Rectal smooth muscle tissue (tissue), 1 donor: ENCODE measurements at regions not wholly inside any gene's neighbourhood (a gene's known extent, or its start where the extent isn't known, plus 50 kb on each side); places are given as distances from the start of the nearest gene placed in this dataset.

Source experiments
- H3K27ac ChIP-seq: one replicate; pipeline ENCODE4 v1.7.0; 2013; ENCODE audit warnings: low read depth, low read length, inconsistent platforms
- H3K27me3 ChIP-seq: one replicate; pipeline ENCODE4 v1.7.0; 2013; ENCODE audit warnings: low read length; ENCODE audit not compliant: control insufficient read depth, insufficient read depth
- H3K36me3 ChIP-seq: one replicate; pipeline ENCODE4 v1.7.0; 2013; ENCODE audit warnings: low read length; ENCODE audit not compliant: control insufficient read depth, insufficient read depth
- H3K4me1 ChIP-seq: one replicate; pipeline ENCODE4 v1.7.0; 2013; ENCODE audit warnings: low read length; ENCODE audit not compliant: control insufficient read depth, insufficient read depth
- H3K4me3 ChIP-seq: one replicate; pipeline ENCODE4 v1.7.0; 2013; ENCODE audit warnings: low read length
- H3K9ac ChIP-seq: one replicate; pipeline ENCODE4 v1.7.0; 2013; ENCODE audit warnings: low read length

GRCh38 chr10:44853796-44854195 is 57.3 kb upstream of the TMEM72 start:
- no peak overlapping the region for H3K27ac ChIP-seq

GRCh38 chr10:44854693-44855350 is 56.3 kb upstream of the TMEM72 start:
- H3K27ac ChIP-seq = no peak overlapping the region
- H3K9ac ChIP-seq = no peak overlapping the region
- no peak overlapping the region for H3K4me3 ChIP-seq
- H3K4me1 ChIP-seq = no peaks in the 10 kb centered on the region
- H3K36me3 ChIP-seq = no peaks in the 10 kb centered on the region
- no peaks in the 10 kb centered on the region for H3K27me3 ChIP-seq

More at GRCh38 chr10:44853796-44854195, 57.3 kb upstream of the TMEM72 start:
- Histone ChIP-seq H3K9ac (no peak overlapping the region), H3K27me3 (no peaks in the 10 kb centered on the region), H3K4me3 (no peak overlapping the region), H3K4me1 (no peaks in the 10 kb centered on the region), H3K36me3 (no peaks in the 10 kb centered on the region)

GRCh38 chr10:44856696-44857095 is 54.4 kb upstream of the TMEM72 start:
- H3K27ac ChIP-seq = no peak overlapping the region
- H3K9ac ChIP-seq = no peak overlapping the region
- H3K36me3 ChIP-seq = no peaks in the 10 kb centered on the region
- no peak overlapping the region for H3K4me3 ChIP-seq
- H3K4me1 ChIP-seq = no peaks in the 10 kb centered on the region
- no peaks in the 10 kb centered on the region for H3K27me3 ChIP-seq

GRCh38 chr10:44857363-44858016 is 53.6 kb upstream of the TMEM72 start:
- Histone ChIP-seq H3K4me1 (no peaks in the 10 kb centered on the region), H3K27ac (no peak overlapping the region), H3K27me3 (no peaks in the 10 kb centered on the region), H3K4me3 (no peak overlapping the region), H3K36me3 (no peaks in the 10 kb centered on the region), H3K9ac (no peak overlapping the region)

DNA sequence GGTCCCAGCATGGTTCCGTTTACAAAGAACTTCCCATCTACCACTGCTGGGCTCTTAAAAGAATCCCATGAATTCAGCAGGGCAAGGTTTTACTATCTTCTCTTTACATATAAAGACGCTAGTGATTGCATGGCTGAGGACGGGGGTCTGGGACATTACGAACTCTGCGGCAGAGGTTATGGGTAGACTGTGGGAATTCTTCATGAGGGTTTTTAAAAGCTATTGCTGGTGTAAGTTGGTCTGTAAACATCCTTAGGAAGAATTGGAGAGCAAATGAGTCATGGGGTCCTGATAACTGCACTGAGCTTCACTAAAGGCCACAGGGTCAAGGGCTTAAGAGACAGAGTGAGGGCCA is 53.1 kb upstream of the TMEM72 start:
- Histone ChIP-seq H3K9ac (no peak overlapping the region), H3K4me1 (no peaks in the 10 kb centered on the region), H3K36me3 (no peaks in the 10 kb centered on the region), H3K27me3 (no peaks in the 10 kb centered on the region), H3K4me3 (no peak overlapping the region), H3K27ac (no peak overlapping the region)

DNA sequence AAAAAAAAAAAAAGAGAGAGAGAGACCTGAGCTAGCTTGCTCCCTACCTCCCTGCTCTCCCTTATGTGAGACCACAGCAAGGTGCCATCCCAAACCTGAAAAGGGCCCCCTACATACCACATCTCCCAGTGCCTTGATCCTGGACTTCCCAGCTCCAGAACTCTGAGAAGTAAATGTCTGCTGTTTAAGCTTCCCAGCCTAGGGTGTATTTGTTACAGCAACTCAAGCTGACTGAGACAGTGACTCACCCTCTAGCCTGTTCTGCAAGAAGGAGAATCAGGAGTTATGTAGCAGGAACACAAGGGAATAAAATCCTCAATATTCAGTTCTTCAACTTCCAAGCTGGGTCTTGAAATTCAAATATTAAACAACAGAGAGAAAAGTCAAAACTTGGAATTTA is 52.1 kb upstream of the TMEM72 start:
- Histone ChIP-seq H3K9ac (no peak overlapping the region), H3K4me3 (no peak overlapping the region), H3K27me3 (no peaks in the 10 kb centered on the region), H3K4me1 (no peaks in the 10 kb centered on the region), H3K27ac (no peak overlapping the region), H3K36me3 (no peaks in the 10 kb centered on the region)

- Histone ChIP-seq H3K27me3 (no peaks in the 10 kb centered on the region), H3K36me3 (no peaks in the 10 kb centered on the region), H3K9ac (no peak overlapping the region), H3K4me3 (no peak overlapping the region), H3K4me1 (peaks cover 4% of the 10 kb centered on the region), H3K27ac (no peak overlapping the region)
Observed at GRCh38 chr10:44859546-44860285, 51.4 kb upstream of the TMEM72 start.

DNA sequence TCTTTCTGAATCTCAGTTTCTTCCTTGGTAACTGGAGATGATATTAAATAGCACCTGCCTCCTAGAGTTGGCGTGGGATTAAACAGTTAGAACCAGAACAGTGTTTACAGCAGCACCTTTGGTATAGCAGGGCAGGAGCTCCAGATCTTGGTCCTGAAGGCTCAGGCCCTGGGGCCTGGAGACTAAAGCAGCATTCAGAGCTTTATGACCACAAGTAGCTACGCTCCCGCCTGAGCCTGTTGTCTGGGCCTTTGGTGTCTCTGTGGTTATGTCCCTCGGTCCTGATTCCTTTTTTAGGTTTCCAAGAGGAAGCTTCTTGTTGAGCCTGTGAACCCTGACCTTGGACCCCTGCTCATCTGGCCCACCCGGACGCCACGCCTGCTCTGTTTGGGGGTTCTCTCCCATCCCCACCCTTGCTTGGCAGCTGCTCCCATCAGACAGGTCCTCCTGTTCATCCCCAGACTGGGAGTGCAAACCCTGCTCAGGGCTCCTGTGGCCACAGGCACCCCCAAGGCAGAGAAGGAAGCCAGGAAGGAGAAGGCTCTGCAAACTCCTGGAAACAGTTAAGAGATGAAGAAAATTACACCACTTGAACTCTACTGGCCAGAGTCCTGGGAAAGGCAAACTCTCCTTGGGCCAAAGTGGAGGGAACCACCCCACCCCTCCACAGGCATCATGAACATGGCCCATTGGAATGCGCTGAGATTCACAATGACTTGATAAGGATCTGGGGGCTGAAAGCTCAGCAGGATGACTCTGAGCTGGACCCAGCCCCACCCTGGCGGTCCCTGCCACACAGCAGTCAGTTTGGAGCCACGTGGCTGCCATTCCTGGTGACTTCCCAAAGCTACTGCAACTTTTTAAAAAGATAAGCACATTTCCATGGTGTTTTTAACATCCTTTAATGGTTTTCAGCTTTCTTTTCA is 50.1 kb upstream of the TMEM72 start:
- no peaks in the 10 kb centered on the region for H3K36me3 ChIP-seq
- no peaks in the 10 kb centered on the region for H3K27me3 ChIP-seq
- no peak overlapping the region for H3K9ac ChIP-seq
- H3K27ac ChIP-seq = no peak overlapping the region
- H3K4me1 ChIP-seq = peaks cover 8% of the 10 kb centered on the region
- H3K4me3 ChIP-seq = no peak overlapping the region
